ENCODE measurements at regions not wholly inside any gene's neighbourhood (a gene's known extent, or its start where the extent isn't known, plus 50 kb on each side); places are given as distances from the start of the nearest gene placed in this dataset.

GRCh38 chr3:194804796-194805195 is 119.1 kb downstream of the FAM43A start:
- TF ChIP-seq CTCF (conservative IDR thresholded peaks at IDR 0.05) (no peak), EZH2 (IDR thresholded peaks at IDR 0.05; ENCODE audit: low read depth) (no peak)
